HepG2 (cell line): ENCODE measurements at regions not wholly inside any gene's neighbourhood (a gene's known extent, or its start where the extent isn't known, plus 50 kb on each side); places are given as distances from the start of the nearest gene placed in this dataset.

ENCODE experiments used
- ATAC-seq: fragments of 200-7000 bp; cut with Tn5 transposase; 3 replicates; pipeline ENCODE4 v1.9.1; 2020; ENCODE audit warnings: mild to moderate bottlenecking, moderate library complexity
- BruUV-seq: library from RNA; stranded (reverse); fragments of 400-500 nt; replicated peaks from 2 replicates; lab custom pipeline; 2021; lab: Mats Ljungman, UMichigan
- CTCF ChIA-PET: fragments of 300-600 bp; formaldehyde crosslinking; extraction: SDS; loops from one replicate; lab custom pipeline; 2021; ENCODE audit warnings: low total read pairs, inconsistent platforms, low intra/inter-chr PET ratio; lab: Yijun Ruan, JAX
- POLR2A ChIA-PET: fragments of 350-600 bp; sonication (Branson Sonifier 250); formaldehyde crosslinking; loops from one replicate; lab custom pipeline; 2020; ENCODE audit warnings: antibody characterized with exemption, inconsistent platforms; lab: Yijun Ruan, JAX
- DNase-seq: peaks from one replicate; pipeline ENCODE4 v3.0.0-alpha.2; 2015; ENCODE audit warnings: low spot score
- FAIRE-seq: peaks from 3 replicates; lab custom pipeline; 2011; peaks lifted over from hg19 to GRCh38; lab: Jason Lieb, UNC
- H2AFZ ChIP-seq: one replicate; pipeline ENCODE4 v1.6.1; 2011; ENCODE audit warnings: low read length, inconsistent platforms
- H3K27ac ChIP-seq: fragments of 300-600 bp; 3 replicates; pipeline ENCODE4 v1.8.0; 2011; ENCODE audit warnings: mixed run types, mild to moderate bottlenecking, mixed read lengths, low read length, inconsistent platforms; ENCODE audit not compliant: insufficient read depth; ENCODE audit errors: extremely low read length
- H3K27me3 ChIP-seq, 2 experiments: fragments of 200-600 bp in 1 of 2; 2 replicates in 1 of 2; 3 replicates in 1 of 2; pipeline versions ENCODE4 v1.6.0 to v1.8.0; 2011; ENCODE audit warnings: low read length in 2 of 2, mild to moderate bottlenecking in 2 of 2, moderate library complexity in 2 of 2, inconsistent platforms in 1 of 2; ENCODE audit not compliant: insufficient read depth in 2 of 2, control insufficient read depth in 1 of 2
- H3K36me3 ChIP-seq, 2 experiments: fragments of 200-600 bp in 1 of 2; replicated peaks in 1 of 2; 2 replicates in 1 of 2; 3 replicates in 1 of 2; pipeline versions ENCODE4 v1.5.1 to v1.8.0; 2011; ENCODE audit warnings: low read length in 2 of 2, inconsistent platforms in 1 of 2; ENCODE audit not compliant: insufficient read depth in 2 of 2, control insufficient read depth in 1 of 2
- H3K4me1 ChIP-seq: 2 replicates; pipeline ENCODE4 v1.5.1; 2012; ENCODE audit warnings: low read length, inconsistent platforms; ENCODE audit not compliant: insufficient read depth
- H3K4me2 ChIP-seq: 2 replicates; pipeline ENCODE4 v1.6.0; 2011; ENCODE audit warnings: low read depth, low read length, inconsistent platforms
- H3K4me3 ChIP-seq, 3 experiments: fragments of 200-600 bp in 1 of 3; sonication (generic), shearing (Covaris generic) in 1 of 3; replicated peaks in 1 of 3; 2 replicates each; pipeline ENCODE4 v1.5.1; 2011 to 2016; ENCODE audit warnings: low read length in 3 of 3, inconsistent platforms in 2 of 3, low read depth in 2 of 3, mild to moderate bottlenecking in 2 of 3, control low read depth in 1 of 3, mixed read lengths in 1 of 3; ENCODE audit not compliant: insufficient read depth in 1 of 3
- H3K79me2 ChIP-seq: one replicate; pipeline ENCODE4 v1.6.1; 2011; ENCODE audit warnings: low read length, inconsistent platforms; ENCODE audit not compliant: insufficient read depth
- H3K9ac ChIP-seq: 2 replicates; pipeline ENCODE4 v1.6.0; 2011; ENCODE audit warnings: mild to moderate bottlenecking, low read depth, low read length, inconsistent platforms; ENCODE audit not compliant: insufficient read depth
- H3K9me3 ChIP-seq: 2 replicates; pipeline ENCODE4 v1.5.1; 2012; ENCODE audit warnings: mild to moderate bottlenecking, low read length
- H4K20me1 ChIP-seq: 2 replicates; pipeline ENCODE4 v1.6.0; 2011; ENCODE audit warnings: inconsistent platforms, mild to moderate bottlenecking, low read length, moderate library complexity; ENCODE audit not compliant: insufficient read depth
- ATF6 ChIP-seq: sonication (generic); formaldehyde crosslinking; conservative IDR thresholded peaks from 2 replicates; pipeline ENCODE4 v1.4.0; 2020; ENCODE audit warnings: missing genetic modification reagents
- FOSL1 ChIP-seq: sonication (generic); formaldehyde crosslinking; IDR thresholded peaks from 2 replicates; pipeline ENCODE4 v1.9.0; 2021; ENCODE audit warnings: missing genetic modification reagents, borderline replicate concordance
- HMGA1 ChIP-seq: sonication (generic); formaldehyde crosslinking; conservative IDR thresholded peaks from 2 replicates; pipeline ENCODE4 v1.4.0; 2020; ENCODE audit warnings: missing genetic modification reagents
- HNRNPK ChIP-seq: fragments of 200-400 bp; formaldehyde crosslinking; IDR thresholded peaks from 2 replicates; pipeline ENCODE4 v1.6.1; 2018; ENCODE audit warnings: low read length, low read depth, moderate library complexity, mild to moderate bottlenecking; ENCODE audit not compliant: poor library complexity, severe bottlenecking
- KDM3A ChIP-seq: IDR thresholded peaks from 2 replicates; pipeline ENCODE4 v1.6.1; 2018; ENCODE audit warnings: low read depth, missing compliant biosample characterization
- KDM5A ChIP-seq: fragments of 200-600 bp; sonication (generic); IDR thresholded peaks from 2 replicates; pipeline ENCODE4 v1.7.0; 2018; ENCODE audit warnings: antibody characterized with exemption, mild to moderate bottlenecking, low read length, borderline replicate concordance
- MLX ChIP-seq: IDR thresholded peaks from 2 replicates; pipeline ENCODE4 v1.6.1; 2016
- NFYC ChIP-seq: IDR thresholded peaks from 2 replicates; pipeline ENCODE4 v1.6.1; 2016; ENCODE audit warnings: missing genetic modification reagents, missing compliant biosample characterization
- RFXAP ChIP-seq: sonication (generic); formaldehyde crosslinking; IDR thresholded peaks from 2 replicates; pipeline ENCODE4 v1.4.0; 2020; ENCODE audit warnings: missing genetic modification reagents, borderline replicate concordance
- ZMYM4 ChIP-seq: sonication (generic); formaldehyde crosslinking; IDR thresholded peaks from 2 replicates; pipeline ENCODE4 v1.8.1; 2023; ENCODE audit warnings: mild to moderate bottlenecking, missing genetic modification reagents
- ZNF225 ChIP-seq: sonication (generic); formaldehyde crosslinking; IDR thresholded peaks from 2 replicates; pipeline ENCODE4 v1.4.0; 2020; ENCODE audit warnings: mild to moderate bottlenecking, missing genetic modification reagents
- ZNF543 ChIP-seq: sonication (generic); formaldehyde crosslinking; IDR thresholded peaks from 2 replicates; pipeline ENCODE4 v1.4.0; 2020; ENCODE audit warnings: mild to moderate bottlenecking, missing genetic modification reagents
- WGBS: methylation state at CpG from one replicate; pipeline ENCODE4 v1.1.6; 2017; ENCODE audit warnings: low lambda C conversion rate; 5-methylcytosine and 5-hydroxymethylcytosine counted together
- in situ Hi-C: cut with HindIII; loops from 2 replicates; pipeline ENCODE4 v1.10.0; 2017; ENCODE audit warnings: low pct_unique_long_range_greater_than_20kb; ENCODE audit not compliant: extremely low pct_ligation_motif_present
- intact Hi-C: fragments of 100-400 bp; cut with micrococcal nuclease; formaldehyde crosslinking; loops from one replicate; pipeline ENCODE4 v1.10.0; 2022; ENCODE audit not compliant: unreplicated experiment

- TF ChIP-seq ZNF543 (CRISPR knock-in tag) = no peak
- TF ChIP-seq KDM5A = no peak
- TF ChIP-seq KDM3A (CRISPR knock-in tag) = no peak
- TF ChIP-seq, all 625 proteins: peak for 0
Measured at GRCh38 chr3:159219231-159219630, 417.4 kb downstream of the MFSD1 start (continued).

- 0% methylated on average over 1 of the region's 1 CpG for WGBS
- CTCF ChIA-PET = no interaction called here
Measured at GRCh38 chr3:159221335-159221734, 419.5 kb downstream of the MFSD1 start.

GRCh38 chr3:159229116-159229680, 427.3 kb downstream of the MFSD1 start:
- Histone ChIP-seq H3K4me3 (no peak overlapping the region), H2AFZ (no peak overlapping the region), H3K9ac (no peak overlapping the region), H3K27ac (no peak overlapping the region), H4K20me1 (no peaks in the 10 kb centered on the region), H3K4me2 (no peak overlapping the region), H3K36me3 (no peaks in the 10 kb centered on the region), H3K4me1 (no peaks in the 10 kb centered on the region), H3K27me3 (no peaks in the 10 kb centered on the region), H3K79me2 (no peaks in the 10 kb centered on the region), H3K9me3 (no peaks in the 10 kb centered on the region)
- WGBS = 22% methylated on average over 5 of the region's 5 CpGs
- ChIA-PET POLR2A (no interaction called here), CTCF (no interaction called here)
- ATAC-seq (no peak), DNase-seq (no peak), FAIRE-seq (no peak)
- BruUV-seq = no TSS peak
- TF ChIP-seq MLX (CRISPR knock-in tag) (no peak), HNRNPK (peak; percentile 39), RFXAP (CRISPR knock-in tag) (no peak), ATF6 (no peak), HMGA1 (CRISPR knock-in tag) (no peak)
- in situ Hi-C loops = no loop called here
- intact Hi-C loops = no loop called here

More at GRCh38 chr3:159221335-159221734, 419.5 kb downstream of the MFSD1 start:
- FAIRE-seq = no peak
- DNase-seq = no peak
- no peak overlapping the region for H3K9ac ChIP-seq
- no peak overlapping the region for H3K4me3 ChIP-seq
- H3K27ac ChIP-seq = no peak overlapping the region
- TF ChIP-seq ZNF225 (CRISPR knock-in tag) (no peak), FOSL1 (CRISPR knock-in tag) (no peak), ZMYM4 (CRISPR knock-in tag) (no peak), NFYC (CRISPR knock-in tag) (no peak)
- no peak overlapping the region for H2AFZ ChIP-seq
- no peaks in the 10 kb centered on the region for H3K27me3 ChIP-seq
- H3K4me2 ChIP-seq = no peak overlapping the region
- no TSS peak for BruUV-seq
- ATAC-seq = no peak
- no peaks in the 10 kb centered on the region for H3K4me1 ChIP-seq
- H3K79me2 ChIP-seq = no peaks in the 10 kb centered on the region
- no peaks in the 10 kb centered on the region for H3K36me3 ChIP-seq
- POLR2A ChIA-PET = no interaction called here
- H4K20me1 ChIP-seq = no peaks in the 10 kb centered on the region
- H3K9me3 ChIP-seq = no peaks in the 10 kb centered on the region
- in situ Hi-C loops (no loop called here), intact Hi-C loops (no loop called here)
